K562 (cell line): ENCODE measurements at regions not wholly inside any gene's neighbourhood (a gene's known extent, or its start where the extent isn't known, plus 50 kb on each side); places are given as distances from the start of the nearest gene placed in this dataset.

ENCODE experiments used
- BRD4 ChIP-seq: fragments of 200-600 bp; sonication (generic); IDR thresholded peaks from 2 replicates; pipeline ENCODE4 v1.6.1; 2017; ENCODE audit warnings: inconsistent platforms
- CSDE1 ChIP-seq, 2 experiments: fragments of 450-650 bp; IDR thresholded peaks; 2 replicates each; pipeline ENCODE4 v1.6.1; 2016; ENCODE audit warnings: mild to moderate bottlenecking in 1 of 2
- DIDO1 ChIP-seq: fragments of 450-650 bp; IDR thresholded peaks from 2 replicates; pipeline ENCODE4 v1.6.1; 2016; ENCODE audit warnings: low read depth, missing biosample characterization, missing genetic modification characterization
- JUNB ChIP-seq: fragments of 450-650 bp; formaldehyde crosslinking; conservative IDR thresholded peaks from 2 replicates; pipeline ENCODE4 v1.4.0; 2020; ENCODE audit warnings: mild to moderate bottlenecking
- L3MBTL2 ChIP-seq: fragments of 450-650 bp; IDR thresholded peaks from 2 replicates; pipeline ENCODE4 v1.6.1; 2016; ENCODE audit warnings: mild to moderate bottlenecking, moderate library complexity
- MLLT1 ChIP-seq, 2 experiments: fragments of 450-650 bp; IDR thresholded peaks; 2 replicates each; pipeline ENCODE4 v1.6.1; 2016
- NR2C2 ChIP-seq, 2 experiments: fragments of 200-800 bp in 1 of 2; sonication (Bioruptor generic) in 1 of 2; sonication (generic) in 1 of 2; formaldehyde crosslinking in 1 of 2; IDR thresholded peaks; 2 replicates each; pipeline versions ENCODE4 v1.6.1 to v1.8.0; 2016 to 2022; ENCODE audit warnings: mild to moderate bottlenecking in 1 of 2, missing compliant biosample characterization in 1 of 2, missing genetic modification characterization in 1 of 2, missing genetic modification reagents in 1 of 2
- NRF1 ChIP-seq, 2 experiments: fragments of 450-650 bp; IDR thresholded peaks in 1 of 2; conservative IDR thresholded peaks in 1 of 2; 2 replicates each; pipeline ENCODE4 v1.6.1; 2014; ENCODE audit warnings: mild to moderate bottlenecking in 2 of 2
- POLR2B ChIP-seq: fragments of 450-650 bp; IDR thresholded peaks from 2 replicates; pipeline ENCODE4 v1.6.1; 2018; ENCODE audit warnings: low read depth; ENCODE audit not compliant: partially characterized antibody
- RAD21 ChIP-seq, 2 experiments: fragments of 250-450 bp in 1 of 2; fragments of 450-650 bp in 1 of 2; sonication (Bioruptor Pico) in 1 of 2; formaldehyde crosslinking in 1 of 2; IDR thresholded peaks in 1 of 2; conservative IDR thresholded peaks in 1 of 2; 2 replicates each; pipeline versions ENCODE4 v1.4.0 to v1.8.0; 2020 to 2022; ENCODE audit warnings: mild to moderate bottlenecking in 2 of 2, moderate library complexity in 1 of 2
- TBP ChIP-seq: optimal IDR thresholded peaks from 2 replicates; pipeline ENCODE3; 2011; ENCODE audit warnings: low read depth, low read length, improper control_type of control experiment
- ZNF76 ChIP-seq: fragments of 250-450 bp; sonication (Bioruptor Pico); IDR thresholded peaks from 2 replicates; pipeline ENCODE4 v1.4.0; 2020; ENCODE audit warnings: mild to moderate bottlenecking, moderate library complexity, borderline replicate concordance
- TF ChIP-seq, protein P1 (sequence below), 2 experiments: fragments of 450-650 bp; formaldehyde crosslinking in 1 of 2; IDR thresholded peaks; 2 replicates each; pipeline versions ENCODE4 v1.4.0 to v1.6.1; 2014 to 2020; ENCODE audit warnings: mild to moderate bottlenecking in 2 of 2, borderline replicate concordance in 1 of 2, low read depth in 1 of 2
- TF ChIP-seq, protein P2 (sequence below), 2 experiments: IDR thresholded peaks; 2 replicates each; pipeline ENCODE4 v1.6.1; 2012; ENCODE audit warnings: improper control_type of control experiment in 2 of 2, low read depth in 2 of 2, low read length in 2 of 2, borderline replicate concordance in 1 of 2

GRCh38 chrX:40174001-40174853 lies 76.5 kb upstream of the BCOR start (continued):
- TF ChIP-seq, protein P1, sequence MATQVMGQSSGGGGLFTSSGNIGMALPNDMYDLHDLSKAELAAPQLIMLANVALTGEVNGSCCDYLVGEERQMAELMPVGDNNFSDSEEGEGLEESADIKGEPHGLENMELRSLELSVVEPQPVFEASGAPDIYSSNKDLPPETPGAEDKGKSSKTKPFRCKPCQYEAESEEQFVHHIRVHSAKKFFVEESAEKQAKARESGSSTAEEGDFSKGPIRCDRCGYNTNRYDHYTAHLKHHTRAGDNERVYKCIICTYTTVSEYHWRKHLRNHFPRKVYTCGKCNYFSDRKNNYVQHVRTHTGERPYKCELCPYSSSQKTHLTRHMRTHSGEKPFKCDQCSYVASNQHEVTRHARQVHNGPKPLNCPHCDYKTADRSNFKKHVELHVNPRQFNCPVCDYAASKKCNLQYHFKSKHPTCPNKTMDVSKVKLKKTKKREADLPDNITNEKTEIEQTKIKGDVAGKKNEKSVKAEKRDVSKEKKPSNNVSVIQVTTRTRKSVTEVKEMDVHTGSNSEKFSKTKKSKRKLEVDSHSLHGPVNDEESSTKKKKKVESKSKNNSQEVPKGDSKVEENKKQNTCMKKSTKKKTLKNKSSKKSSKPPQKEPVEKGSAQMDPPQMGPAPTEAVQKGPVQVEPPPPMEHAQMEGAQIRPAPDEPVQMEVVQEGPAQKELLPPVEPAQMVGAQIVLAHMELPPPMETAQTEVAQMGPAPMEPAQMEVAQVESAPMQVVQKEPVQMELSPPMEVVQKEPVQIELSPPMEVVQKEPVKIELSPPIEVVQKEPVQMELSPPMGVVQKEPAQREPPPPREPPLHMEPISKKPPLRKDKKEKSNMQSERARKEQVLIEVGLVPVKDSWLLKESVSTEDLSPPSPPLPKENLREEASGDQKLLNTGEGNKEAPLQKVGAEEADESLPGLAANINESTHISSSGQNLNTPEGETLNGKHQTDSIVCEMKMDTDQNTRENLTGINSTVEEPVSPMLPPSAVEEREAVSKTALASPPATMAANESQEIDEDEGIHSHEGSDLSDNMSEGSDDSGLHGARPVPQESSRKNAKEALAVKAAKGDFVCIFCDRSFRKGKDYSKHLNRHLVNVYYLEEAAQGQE (IDR thresholded peaks at IDR 0.05; ENCODE audit: borderline replicate concordance), result peak; percentile 15; the same call in 1 of the 2 replicates
- TF ChIP-seq, protein P1 (CRISPR knock-in tag; IDR thresholded peaks at IDR 0.05; ENCODE audit: low read depth), result no peak
- TF ChIP-seq POLR2B (peak; percentile 14), TBP (no peak), DIDO1 (no peak), BRD4 (peak; percentile 40; the same call in 1 of the 2 replicates), NR2C2 (CRISPR knock-in tag; IDR thresholded peaks at IDR 0.05) (no peak), NR2C2 (tag; IDR thresholded peaks at IDR 0.05) (peak; percentile 14; the same call in 1 of the 2 replicates), MLLT1 (IDR thresholded peaks at IDR 0.05) (0 out of 4 replicates have a peak, but pooled peaks of 1 of the 2 experiments have one; percentile 15), RAD21 (CRISPR knock-in tag; conservative IDR thresholded peaks at IDR 0.05 in 1 of 2, IDR thresholded peaks at IDR 0.05 in 1 of 2) (peak; percentile 14 to 23; a peak in 1 of 4 replicates), L3MBTL2 (peak; percentile 52), NRF1 (conservative IDR thresholded peaks at IDR 0.05 in 1 of 2, IDR thresholded peaks at IDR 0.05 in 1 of 2) (peak; percentile 27 to 46; a peak in 3 of 4 replicates), CSDE1 (IDR thresholded peaks at IDR 0.05) (no peak), ZNF76 (CRISPR knock-in tag) (0 out of 2 replicates have a peak, but pooled peaks have one; percentile 28), JUNB (CRISPR knock-in tag) (no peak)
- TF ChIP-seq, protein P2, sequence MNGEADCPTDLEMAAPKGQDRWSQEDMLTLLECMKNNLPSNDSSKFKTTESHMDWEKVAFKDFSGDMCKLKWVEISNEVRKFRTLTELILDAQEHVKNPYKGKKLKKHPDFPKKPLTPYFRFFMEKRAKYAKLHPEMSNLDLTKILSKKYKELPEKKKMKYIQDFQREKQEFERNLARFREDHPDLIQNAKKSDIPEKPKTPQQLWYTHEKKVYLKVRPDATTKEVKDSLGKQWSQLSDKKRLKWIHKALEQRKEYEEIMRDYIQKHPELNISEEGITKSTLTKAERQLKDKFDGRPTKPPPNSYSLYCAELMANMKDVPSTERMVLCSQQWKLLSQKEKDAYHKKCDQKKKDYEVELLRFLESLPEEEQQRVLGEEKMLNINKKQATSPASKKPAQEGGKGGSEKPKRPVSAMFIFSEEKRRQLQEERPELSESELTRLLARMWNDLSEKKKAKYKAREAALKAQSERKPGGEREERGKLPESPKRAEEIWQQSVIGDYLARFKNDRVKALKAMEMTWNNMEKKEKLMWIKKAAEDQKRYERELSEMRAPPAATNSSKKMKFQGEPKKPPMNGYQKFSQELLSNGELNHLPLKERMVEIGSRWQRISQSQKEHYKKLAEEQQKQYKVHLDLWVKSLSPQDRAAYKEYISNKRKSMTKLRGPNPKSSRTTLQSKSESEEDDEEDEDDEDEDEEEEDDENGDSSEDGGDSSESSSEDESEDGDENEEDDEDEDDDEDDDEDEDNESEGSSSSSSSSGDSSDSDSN (IDR thresholded peaks at IDR 0.05; ENCODE audit: borderline replicate concordance in 1 of 2, low read depth in 2 of 2, low read length in 2 of 2), result 0 out of 4 replicates have a peak, but pooled peaks of 1 of the 2 experiments have one; percentile 21
